ENCODE measurements at regions not wholly inside any gene's neighbourhood (a gene's known extent, or its start where the extent isn't known, plus 50 kb on each side); places are given as distances from the start of the nearest gene placed in this dataset.

DNA sequence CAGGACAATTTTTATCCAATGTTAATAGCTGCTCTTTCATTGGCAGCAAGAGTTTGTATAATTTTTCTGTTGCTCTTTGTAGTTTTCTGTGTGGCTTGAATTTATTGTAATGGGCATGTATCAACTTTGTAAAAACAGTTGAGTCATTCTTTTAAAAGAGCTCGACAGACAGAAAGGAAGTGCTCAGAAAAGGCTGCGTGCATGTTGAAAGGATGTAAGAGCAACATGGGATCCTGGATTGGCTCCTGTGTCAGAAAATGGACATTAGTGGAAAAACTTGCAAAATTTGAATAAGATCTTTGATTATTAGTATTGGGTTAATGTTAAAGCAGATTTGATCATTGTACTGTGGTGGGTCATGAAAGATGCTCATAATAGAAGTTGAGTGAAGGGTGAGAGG is 93.3 kb upstream of the CDC42EP3 start:
- TF ChIP-seq, protein P1, sequence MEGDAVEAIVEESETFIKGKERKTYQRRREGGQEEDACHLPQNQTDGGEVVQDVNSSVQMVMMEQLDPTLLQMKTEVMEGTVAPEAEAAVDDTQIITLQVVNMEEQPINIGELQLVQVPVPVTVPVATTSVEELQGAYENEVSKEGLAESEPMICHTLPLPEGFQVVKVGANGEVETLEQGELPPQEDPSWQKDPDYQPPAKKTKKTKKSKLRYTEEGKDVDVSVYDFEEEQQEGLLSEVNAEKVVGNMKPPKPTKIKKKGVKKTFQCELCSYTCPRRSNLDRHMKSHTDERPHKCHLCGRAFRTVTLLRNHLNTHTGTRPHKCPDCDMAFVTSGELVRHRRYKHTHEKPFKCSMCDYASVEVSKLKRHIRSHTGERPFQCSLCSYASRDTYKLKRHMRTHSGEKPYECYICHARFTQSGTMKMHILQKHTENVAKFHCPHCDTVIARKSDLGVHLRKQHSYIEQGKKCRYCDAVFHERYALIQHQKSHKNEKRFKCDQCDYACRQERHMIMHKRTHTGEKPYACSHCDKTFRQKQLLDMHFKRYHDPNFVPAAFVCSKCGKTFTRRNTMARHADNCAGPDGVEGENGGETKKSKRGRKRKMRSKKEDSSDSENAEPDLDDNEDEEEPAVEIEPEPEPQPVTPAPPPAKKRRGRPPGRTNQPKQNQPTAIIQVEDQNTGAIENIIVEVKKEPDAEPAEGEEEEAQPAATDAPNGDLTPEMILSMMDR (IDR thresholded peaks at IDR 0.05): no peak
- TF ChIP-seq POLR2A (IDR thresholded peaks at IDR 0.05): no peak
- TF ChIP-seq POLR2AphosphoS5 (IDR thresholded peaks at IDR 0.05): no peak
